ENCODE measurements at regions not wholly inside any gene's neighbourhood (a gene's known extent, or its start where the extent isn't known, plus 50 kb on each side); places are given as distances from the start of the nearest gene placed in this dataset.
"Not testable (repeated sequence)": the region's sequence is repeated elsewhere in the genome, so short reads cannot be mapped to it uniquely, and the experiment has no call there.

DNA sequence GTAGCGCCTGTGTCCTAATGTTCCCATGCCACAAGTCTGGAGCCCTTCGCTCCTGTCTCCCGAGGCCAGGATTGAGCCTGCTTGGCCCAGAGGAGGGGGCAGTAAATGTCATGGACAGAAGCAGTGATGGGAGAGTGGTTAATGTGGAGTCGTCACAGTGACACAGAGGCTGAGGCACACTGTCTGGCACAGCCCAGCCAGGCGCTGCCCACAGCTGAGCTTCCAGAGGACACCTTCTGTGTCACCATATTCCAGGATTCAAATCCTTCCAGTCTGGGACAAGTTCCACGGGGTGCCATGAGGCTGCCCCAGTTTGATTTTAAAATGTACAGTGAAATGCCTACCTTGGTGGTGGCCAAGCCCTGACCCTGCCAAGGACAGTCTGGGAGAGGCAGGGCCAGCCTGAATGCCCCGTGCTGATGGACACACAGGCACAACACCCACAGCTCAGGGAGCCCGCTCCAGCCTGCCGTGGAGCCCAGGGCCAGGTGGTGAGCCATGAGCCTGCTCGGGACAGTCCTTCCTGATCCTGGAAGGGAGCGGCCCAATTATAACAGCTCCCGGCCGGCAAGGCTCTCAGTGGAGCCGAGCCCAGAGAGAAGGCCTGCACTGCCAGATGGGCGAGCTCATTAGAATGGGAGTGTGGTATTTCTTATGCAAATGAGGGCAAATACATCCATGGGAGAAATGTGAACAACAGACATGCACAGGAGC, 99.1 kb upstream of the RUFY1 start:
- ATAC-seq, result no peak
- H3K4me3 ChIP-seq, result no peak overlapping the region
- H3K9me3 ChIP-seq, result no peaks in the 10 kb centered on the region
- 80 to 90% methylated on average over 2 to 4 of the region's 15 CpGs for WGBS, 2 donors (ENCODE audit: low coverage in 1 of 2)
- no peaks in the 10 kb centered on the region for H3K4me1 ChIP-seq
- H3K27me3 ChIP-seq, result peaks cover 10% of the 10 kb centered on the region
- H3K36me3 ChIP-seq, result no peaks in the 10 kb centered on the region
- TF ChIP-seq, protein P1, sequence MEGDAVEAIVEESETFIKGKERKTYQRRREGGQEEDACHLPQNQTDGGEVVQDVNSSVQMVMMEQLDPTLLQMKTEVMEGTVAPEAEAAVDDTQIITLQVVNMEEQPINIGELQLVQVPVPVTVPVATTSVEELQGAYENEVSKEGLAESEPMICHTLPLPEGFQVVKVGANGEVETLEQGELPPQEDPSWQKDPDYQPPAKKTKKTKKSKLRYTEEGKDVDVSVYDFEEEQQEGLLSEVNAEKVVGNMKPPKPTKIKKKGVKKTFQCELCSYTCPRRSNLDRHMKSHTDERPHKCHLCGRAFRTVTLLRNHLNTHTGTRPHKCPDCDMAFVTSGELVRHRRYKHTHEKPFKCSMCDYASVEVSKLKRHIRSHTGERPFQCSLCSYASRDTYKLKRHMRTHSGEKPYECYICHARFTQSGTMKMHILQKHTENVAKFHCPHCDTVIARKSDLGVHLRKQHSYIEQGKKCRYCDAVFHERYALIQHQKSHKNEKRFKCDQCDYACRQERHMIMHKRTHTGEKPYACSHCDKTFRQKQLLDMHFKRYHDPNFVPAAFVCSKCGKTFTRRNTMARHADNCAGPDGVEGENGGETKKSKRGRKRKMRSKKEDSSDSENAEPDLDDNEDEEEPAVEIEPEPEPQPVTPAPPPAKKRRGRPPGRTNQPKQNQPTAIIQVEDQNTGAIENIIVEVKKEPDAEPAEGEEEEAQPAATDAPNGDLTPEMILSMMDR (IDR thresholded peaks at IDR 0.05), result no peak
- H3K27ac ChIP-seq, result no peak overlapping the region

DNA sequence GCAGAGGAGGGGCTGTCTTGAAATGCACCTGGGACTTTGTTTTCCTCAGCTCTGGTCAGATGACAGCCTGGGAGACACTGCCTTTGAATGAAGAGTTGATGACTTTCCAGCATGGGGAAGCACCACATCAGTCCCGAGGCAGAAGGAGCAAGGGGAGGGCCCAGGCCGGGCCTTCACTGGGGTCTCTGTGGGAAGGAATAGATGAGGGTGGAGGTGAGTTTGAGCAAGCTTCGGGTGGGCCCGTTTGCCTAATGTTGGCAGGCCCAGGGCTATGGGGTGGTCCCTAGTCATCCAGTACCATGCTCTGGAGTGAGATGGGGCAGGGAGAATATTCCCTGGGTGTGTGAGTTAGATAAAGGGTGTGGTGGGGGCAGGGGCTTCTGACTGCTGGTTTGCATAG, 100.4 kb upstream of the RUFY1 start:
- H3K4me3 ChIP-seq, ATAC-seq, H3K9me3 ChIP-seq, H3K27ac ChIP-seq, H3K36me3 ChIP-seq, H3K4me1 ChIP-seq, H3K27me3 ChIP-seq: not testable (repeated sequence)
- 100% methylated on average over 1 of the region's 4 CpGs; no CpG with 5 or more reads in 1 of the 2 donors for WGBS, 2 donors (ENCODE audit: low coverage in 1 of 2)

DNA sequence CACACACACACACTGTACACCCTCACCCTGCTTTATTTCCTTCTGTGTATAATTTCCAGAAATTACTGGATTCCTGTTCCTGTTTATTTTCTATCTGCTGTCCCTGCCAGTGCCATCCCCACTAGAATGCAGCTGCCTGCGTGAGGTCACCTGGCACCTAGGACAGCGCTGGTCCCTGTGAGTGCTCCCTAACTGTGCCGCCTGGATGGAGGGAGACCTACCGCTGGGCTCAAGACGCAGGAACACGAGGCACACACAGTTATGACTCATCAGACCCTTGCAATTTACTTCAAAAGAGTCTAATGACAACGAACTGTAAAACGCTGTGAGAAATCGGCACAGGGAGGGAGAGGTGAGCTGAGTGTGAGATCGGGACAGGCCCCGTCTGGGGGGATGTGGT, 102.1 kb upstream of the RUFY1 start:
- H3K36me3 ChIP-seq, H3K27me3 ChIP-seq, H3K27ac ChIP-seq, H3K4me3 ChIP-seq, ATAC-seq, H3K4me1 ChIP-seq, H3K9me3 ChIP-seq: not testable (repeated sequence)
- WGBS, 2 donors (ENCODE audit: low coverage in 1 of 2), result no CpG with 5 or more reads among the region's 11 CpGs

DNA sequence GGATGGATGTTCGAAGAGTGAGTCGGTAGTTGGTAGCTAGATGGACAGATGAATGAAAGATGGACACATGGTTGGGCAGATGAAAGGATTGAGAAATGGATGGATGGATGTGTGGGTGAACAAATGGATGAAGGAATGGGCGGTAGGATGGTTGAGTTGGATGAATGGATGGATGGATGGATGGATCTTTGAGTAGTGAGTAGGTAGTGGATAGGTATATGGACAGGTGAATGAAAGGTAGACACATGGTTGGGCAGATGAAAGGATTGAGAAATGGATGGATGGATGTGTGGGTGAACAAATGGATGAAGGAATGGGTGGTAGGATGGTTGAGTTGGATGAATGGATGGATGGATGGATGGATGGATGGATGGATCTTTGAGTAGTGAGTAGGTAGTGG, 97.0 kb upstream of the ADAMTS2 start:
- H3K4me1 ChIP-seq, H3K9me3 ChIP-seq, ATAC-seq, H3K27ac ChIP-seq, H3K36me3 ChIP-seq, H3K4me3 ChIP-seq: not testable (repeated sequence)
- H3K27me3 ChIP-seq, result peaks cover 35% of the 10 kb centered on the region
- WGBS, 2 donors (ENCODE audit: low coverage in 1 of 2), result 95 to 100% methylated on average over 3 of the region's 3 CpGs

DNA sequence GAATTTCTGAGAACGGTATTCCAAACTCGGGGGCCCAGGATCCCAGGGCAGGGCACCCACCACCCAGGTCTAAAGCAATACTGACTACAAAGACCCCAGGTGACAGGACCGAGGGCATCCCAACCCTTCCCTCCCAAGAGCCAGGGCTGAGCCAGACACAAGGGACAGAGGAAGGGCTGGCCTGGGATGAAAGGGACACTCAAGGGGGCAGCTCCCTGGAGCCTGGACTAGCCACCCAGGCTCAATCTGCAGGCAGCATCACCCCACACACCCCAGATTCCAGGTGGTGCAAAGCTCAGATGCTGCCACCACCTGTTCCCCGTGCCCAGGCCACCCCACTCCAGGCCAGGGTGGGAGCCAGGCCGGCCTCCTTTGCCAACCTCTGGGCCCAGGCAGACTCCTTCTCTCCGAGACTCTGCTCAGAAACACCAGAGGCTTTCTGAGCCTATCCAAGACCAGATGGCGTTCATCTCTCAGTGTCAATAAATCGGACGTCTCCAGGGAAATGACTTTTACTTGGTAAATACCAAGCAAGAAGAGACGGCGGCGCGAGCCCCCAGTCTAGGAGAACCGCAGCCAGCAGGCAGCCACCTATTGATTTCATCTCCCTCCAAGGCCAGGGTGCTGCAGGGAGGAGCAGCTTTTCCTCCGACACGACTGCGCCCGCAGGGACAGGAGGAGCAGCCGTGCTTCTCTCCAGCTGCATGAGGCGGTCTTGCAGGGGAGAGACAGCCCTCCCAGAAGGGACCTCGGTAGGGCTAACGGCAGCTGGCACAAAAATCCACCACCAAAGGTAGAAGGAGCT, 94.1 kb upstream of the ADAMTS2 start:
- H3K27ac ChIP-seq, result no peak overlapping the region
- 60% methylated on average over 1 to 2 of the region's 22 CpGs for WGBS, 2 donors (ENCODE audit: low coverage in 1 of 2)
- H3K4me3 ChIP-seq, result no peak overlapping the region
- ATAC-seq, result no peak
- no peaks in the 10 kb centered on the region for H3K9me3 ChIP-seq
- peaks cover 41% of the 10 kb centered on the region for H3K27me3 ChIP-seq
- no peak for TF ChIP-seq POLR2AphosphoS5 (IDR thresholded peaks at IDR 0.05)
- TF ChIP-seq POLR2A (IDR thresholded peaks at IDR 0.05), result no peak
- TF ChIP-seq EP300 (IDR thresholded peaks at IDR 0.05), result no peak
- TF ChIP-seq, protein P1 (IDR thresholded peaks at IDR 0.05), result no peak
- H3K4me1 ChIP-seq, result no peaks in the 10 kb centered on the region
- H3K36me3 ChIP-seq, result no peaks in the 10 kb centered on the region

DNA sequence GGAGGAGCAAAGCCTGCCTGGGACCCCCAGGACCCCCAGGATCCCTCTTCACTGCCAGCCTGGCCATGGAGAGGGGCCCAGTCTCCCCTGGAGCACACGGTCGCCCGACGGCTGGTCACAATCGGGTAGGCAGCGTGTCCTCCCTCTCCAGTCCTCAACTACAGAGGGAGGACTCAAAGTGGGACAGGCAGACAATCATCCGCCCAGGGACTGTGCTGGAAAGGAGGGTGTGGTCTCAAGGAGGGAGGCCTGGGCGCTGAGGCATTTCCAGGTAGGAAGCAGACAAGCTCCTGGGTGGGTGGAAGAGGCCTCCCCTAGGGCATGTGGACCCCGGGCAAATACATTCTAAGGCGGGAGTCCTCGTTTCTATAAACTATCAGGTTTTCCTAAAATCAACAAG, 93.2 kb upstream of the ADAMTS2 start:
- H3K9me3 ChIP-seq, result no peaks in the 10 kb centered on the region
- TF ChIP-seq POLR2AphosphoS5 (IDR thresholded peaks at IDR 0.05), result no peak
- H3K36me3 ChIP-seq, result no peaks in the 10 kb centered on the region
- no peaks in the 10 kb centered on the region for H3K4me1 ChIP-seq
- H3K4me3 ChIP-seq, result no peak overlapping the region
- H3K27me3 ChIP-seq, result peaks cover 41% of the 10 kb centered on the region
- no peak for ATAC-seq
- H3K27ac ChIP-seq, result no peak overlapping the region
- WGBS, 2 donors (ENCODE audit: low coverage in 1 of 2), result 87% methylated on average over 3 of the region's 11 CpGs; no CpG with 5 or more reads in 1 of the 2 donors

DNA sequence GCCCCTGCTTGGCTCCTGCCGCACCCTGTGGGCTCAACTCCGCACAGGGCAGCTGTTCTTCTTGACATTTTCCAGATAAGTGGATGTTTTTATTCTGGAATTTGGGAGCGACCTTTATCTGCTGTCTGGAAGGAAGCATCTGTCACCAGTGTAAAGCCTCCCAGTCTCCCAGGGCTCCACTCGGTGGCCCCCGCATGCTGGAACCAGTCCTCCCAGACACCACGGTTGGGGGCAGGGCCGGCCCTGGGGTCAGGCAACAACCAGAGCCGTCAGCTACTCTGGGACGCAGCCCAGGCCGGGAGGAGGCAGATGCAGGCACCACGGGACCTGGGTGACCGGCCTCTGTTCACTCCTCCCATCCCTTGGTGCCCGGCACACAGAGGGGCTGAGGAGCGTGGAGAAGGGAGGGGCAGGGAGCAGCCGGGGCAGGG, 92.8 kb upstream of the ADAMTS2 start:
- no peak for ATAC-seq
- Histone ChIP-seq H3K4me1 (no peaks in the 10 kb centered on the region), H3K27ac (no peak overlapping the region), H3K27me3 (peaks cover 41% of the 10 kb centered on the region), H3K9me3 (no peaks in the 10 kb centered on the region), H3K4me3 (no peak overlapping the region), H3K36me3 (no peaks in the 10 kb centered on the region)
- TF ChIP-seq POLR2AphosphoS5 (IDR thresholded peaks at IDR 0.05), result no peak
- TF ChIP-seq, protein P1 (IDR thresholded peaks at IDR 0.05), result no peak
- no peak for TF ChIP-seq POLR2A (IDR thresholded peaks at IDR 0.05)
- no peak for TF ChIP-seq EP300 (IDR thresholded peaks at IDR 0.05)
- no CpG with 5 or more reads among the region's 15 CpGs for WGBS, 2 donors (ENCODE audit: low coverage in 1 of 2)

Data from gastroesophageal sphincter (tissue), 4 donors.